Astrocyte (in vitro differentiated cells and primary cell): ENCODE measurements at regions not wholly inside any gene's neighbourhood (a gene's known extent, or its start where the extent isn't known, plus 50 kb on each side); places are given as distances from the start of the nearest gene placed in this dataset.

ENCODE experiments used
- DNase-seq: peaks from one replicate; pipeline ENCODE4 v3.0.0-alpha.2; 2010; ENCODE audit warnings: low read depth
- FAIRE-seq: peaks from 2 replicates; lab custom pipeline; 2011; peaks lifted over from hg19 to GRCh38; lab: Jason Lieb, UNC
- H2AFZ ChIP-seq: 2 replicates; pipeline ENCODE4 v1.6.0; 2012; ENCODE audit warnings: low read depth, low read length, inconsistent platforms
- H3K27ac ChIP-seq: 2 replicates; pipeline ENCODE4 v1.5.1; 2011; ENCODE audit warnings: low read depth, low read length, inconsistent platforms
- H3K27me3 ChIP-seq: 2 replicates; pipeline ENCODE4 v1.6.0; 2011; ENCODE audit warnings: low read length, inconsistent platforms; ENCODE audit not compliant: insufficient read depth
- H3K36me3 ChIP-seq: 2 replicates; pipeline ENCODE4 v1.5.1; 2011; ENCODE audit warnings: low read length, inconsistent platforms; ENCODE audit not compliant: insufficient read depth
- H3K4me1 ChIP-seq: 2 replicates; pipeline ENCODE4 v1.5.1; 2011; ENCODE audit warnings: low read length, inconsistent platforms; ENCODE audit not compliant: insufficient read depth
- H3K4me2 ChIP-seq: 2 replicates; pipeline ENCODE4 v1.6.0; 2012; ENCODE audit warnings: low read length, inconsistent platforms
- H3K4me3 ChIP-seq: 2 replicates; pipeline ENCODE4 v1.5.1; 2011; ENCODE audit warnings: low read depth, mild to moderate bottlenecking, low read length, inconsistent platforms; ENCODE audit not compliant: insufficient read depth
- H3K79me2 ChIP-seq: 2 replicates; pipeline ENCODE4 v1.6.0; 2012; ENCODE audit warnings: mild to moderate bottlenecking, low read length, inconsistent platforms; ENCODE audit not compliant: insufficient read depth
- H3K9ac ChIP-seq: 2 replicates; pipeline ENCODE4 v1.6.0; 2012; ENCODE audit warnings: mild to moderate bottlenecking, low read length, inconsistent platforms
- H3K9me3 ChIP-seq: 2 replicates; pipeline ENCODE4 v1.5.1; 2012; ENCODE audit warnings: low read depth, mild to moderate bottlenecking, low read length, inconsistent platforms; ENCODE audit not compliant: insufficient read depth
- H4K20me1 ChIP-seq: 2 replicates; pipeline ENCODE4 v1.6.0; 2012; ENCODE audit warnings: low read length, inconsistent platforms; ENCODE audit not compliant: insufficient read depth
- H3K27ac Mint-ChIP-seq: one replicate; pipeline ENCODE4 v1.8.0; 2021; ENCODE audit warnings: mild to moderate bottlenecking, mixed read lengths; ENCODE audit not compliant: unreplicated experiment
- H3K27me3 Mint-ChIP-seq: one replicate; pipeline ENCODE4 v1.8.0; 2021; ENCODE audit warnings: low read depth, mixed read lengths; ENCODE audit not compliant: unreplicated experiment
- H3K36me3 Mint-ChIP-seq: one replicate; pipeline ENCODE4 v1.8.0; 2021; ENCODE audit warnings: low read depth, mixed read lengths; ENCODE audit not compliant: unreplicated experiment
- H3K4me1 Mint-ChIP-seq: one replicate; pipeline ENCODE4 v1.8.0; 2021; ENCODE audit warnings: low read depth, mixed read lengths; ENCODE audit not compliant: unreplicated experiment
- H3K4me3 Mint-ChIP-seq: one replicate; pipeline ENCODE4 v1.8.0; 2021; ENCODE audit warnings: mild to moderate bottlenecking, moderate library complexity, mixed read lengths; ENCODE audit not compliant: unreplicated experiment
- H3K9me3 Mint-ChIP-seq: one replicate; pipeline ENCODE4 v1.8.0; 2021; ENCODE audit warnings: mild to moderate bottlenecking, mixed read lengths; ENCODE audit not compliant: unreplicated experiment
- EZH2 ChIP-seq: IDR thresholded peaks from 2 replicates; pipeline ENCODE4 v1.6.1; 2012; ENCODE audit warnings: mild to moderate bottlenecking, low read length, inconsistent platforms; ENCODE audit not compliant: insufficient read depth
- TF ChIP-seq, protein P1 (sequence below): IDR thresholded peaks from 2 replicates; pipeline ENCODE4 v1.5.1; 2011; ENCODE audit warnings: low read depth, mild to moderate bottlenecking, inconsistent platforms, low read length, moderate library complexity; ENCODE audit not compliant: insufficient read depth

DNA sequence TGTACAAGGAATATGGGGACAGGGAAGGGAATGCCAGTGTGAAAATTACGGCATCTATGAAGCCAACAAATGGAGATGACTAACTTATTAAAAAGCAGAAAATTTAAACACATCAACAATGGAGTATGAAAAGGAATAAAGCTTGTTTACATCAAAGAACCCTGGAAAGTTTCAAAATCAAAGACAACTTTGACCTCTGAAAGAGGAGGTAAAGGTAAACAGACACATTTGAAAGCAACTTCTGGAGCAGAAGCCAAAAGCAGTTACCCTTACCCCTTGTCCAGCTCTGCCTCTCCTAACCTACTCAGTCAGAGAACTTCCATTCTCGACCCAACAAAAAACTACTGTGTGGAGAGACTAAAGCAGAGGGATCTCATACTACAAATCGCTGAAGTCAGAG, 184.3 kb downstream of the DUSP6 start:
- Histone ChIP-seq H3K36me3 (no peaks in the 10 kb centered on the region), H2AFZ (no peak overlapping the region), H3K27me3 (no peaks in the 10 kb centered on the region), H4K20me1 (no peaks in the 10 kb centered on the region), H3K79me2 (no peaks in the 10 kb centered on the region), H3K4me3 (no peak overlapping the region), H3K4me1 (peaks cover 13% of the 10 kb centered on the region), H3K4me2 (no peak overlapping the region), H3K9me3 (no peaks in the 10 kb centered on the region), H3K9ac (no peak overlapping the region), H3K27ac (no peak overlapping the region)
- FAIRE-seq (no peak), DNase-seq (no peak)
- H3K27ac Mint-ChIP-seq = no peak overlapping the region
- H3K9me3 Mint-ChIP-seq = no peaks in the 10 kb centered on the region
- H3K27me3 Mint-ChIP-seq = no peaks in the 10 kb centered on the region
- TF ChIP-seq EZH2 = no peak
- TF ChIP-seq, protein P1, sequence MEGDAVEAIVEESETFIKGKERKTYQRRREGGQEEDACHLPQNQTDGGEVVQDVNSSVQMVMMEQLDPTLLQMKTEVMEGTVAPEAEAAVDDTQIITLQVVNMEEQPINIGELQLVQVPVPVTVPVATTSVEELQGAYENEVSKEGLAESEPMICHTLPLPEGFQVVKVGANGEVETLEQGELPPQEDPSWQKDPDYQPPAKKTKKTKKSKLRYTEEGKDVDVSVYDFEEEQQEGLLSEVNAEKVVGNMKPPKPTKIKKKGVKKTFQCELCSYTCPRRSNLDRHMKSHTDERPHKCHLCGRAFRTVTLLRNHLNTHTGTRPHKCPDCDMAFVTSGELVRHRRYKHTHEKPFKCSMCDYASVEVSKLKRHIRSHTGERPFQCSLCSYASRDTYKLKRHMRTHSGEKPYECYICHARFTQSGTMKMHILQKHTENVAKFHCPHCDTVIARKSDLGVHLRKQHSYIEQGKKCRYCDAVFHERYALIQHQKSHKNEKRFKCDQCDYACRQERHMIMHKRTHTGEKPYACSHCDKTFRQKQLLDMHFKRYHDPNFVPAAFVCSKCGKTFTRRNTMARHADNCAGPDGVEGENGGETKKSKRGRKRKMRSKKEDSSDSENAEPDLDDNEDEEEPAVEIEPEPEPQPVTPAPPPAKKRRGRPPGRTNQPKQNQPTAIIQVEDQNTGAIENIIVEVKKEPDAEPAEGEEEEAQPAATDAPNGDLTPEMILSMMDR = no peak
- no peak overlapping the region for H3K4me3 Mint-ChIP-seq
- no peaks in the 10 kb centered on the region for H3K36me3 Mint-ChIP-seq
- no peaks in the 10 kb centered on the region for H3K4me1 Mint-ChIP-seq

DNA sequence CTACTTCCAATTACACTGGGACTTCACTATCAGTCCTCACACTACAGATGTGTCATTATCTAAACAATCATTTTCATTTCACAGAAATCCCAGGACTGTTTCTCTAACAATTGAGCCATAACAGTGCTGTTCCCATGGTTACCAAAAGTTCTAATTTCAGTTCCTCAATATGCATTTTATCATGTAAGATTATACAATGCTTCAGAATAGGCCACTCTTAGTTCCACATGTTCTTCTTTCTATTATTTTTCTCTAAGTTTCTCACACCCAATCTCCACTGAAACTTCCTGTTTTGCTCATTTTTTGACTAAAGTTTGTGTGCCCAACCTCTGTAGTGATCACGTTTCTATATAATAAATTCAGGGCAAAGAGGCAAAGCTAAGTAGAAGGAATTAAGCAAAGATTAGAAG, 185.8 kb downstream of the DUSP6 start:
- H2AFZ ChIP-seq = no peak overlapping the region
- Mint-ChIP-seq H3K36me3 (no peaks in the 10 kb centered on the region), H3K9me3 (no peaks in the 10 kb centered on the region), H3K4me3 (no peak overlapping the region), H3K27me3 (no peaks in the 10 kb centered on the region), H3K4me1 (no peaks in the 10 kb centered on the region), H3K27ac (no peak overlapping the region)
- peak overlapping the region; percentile 34 for H3K9ac ChIP-seq
- TF ChIP-seq, protein P1 = no peak
- no peak for TF ChIP-seq EZH2
- no peaks in the 10 kb centered on the region for H4K20me1 ChIP-seq
- H3K27me3 ChIP-seq = no peaks in the 10 kb centered on the region
- FAIRE-seq (peak; percentile 66), DNase-seq (peak; percentile 67)
- H3K79me2 ChIP-seq = no peaks in the 10 kb centered on the region
- peaks cover 22% of the 10 kb centered on the region for H3K4me1 ChIP-seq
- H3K4me2 ChIP-seq = peak overlapping the region; percentile 14
- no peak overlapping the region for H3K4me3 ChIP-seq
- H3K27ac ChIP-seq = peak overlapping the region; percentile 74
- no peaks in the 10 kb centered on the region for H3K9me3 ChIP-seq
- H3K36me3 ChIP-seq = no peaks in the 10 kb centered on the region

DNA sequence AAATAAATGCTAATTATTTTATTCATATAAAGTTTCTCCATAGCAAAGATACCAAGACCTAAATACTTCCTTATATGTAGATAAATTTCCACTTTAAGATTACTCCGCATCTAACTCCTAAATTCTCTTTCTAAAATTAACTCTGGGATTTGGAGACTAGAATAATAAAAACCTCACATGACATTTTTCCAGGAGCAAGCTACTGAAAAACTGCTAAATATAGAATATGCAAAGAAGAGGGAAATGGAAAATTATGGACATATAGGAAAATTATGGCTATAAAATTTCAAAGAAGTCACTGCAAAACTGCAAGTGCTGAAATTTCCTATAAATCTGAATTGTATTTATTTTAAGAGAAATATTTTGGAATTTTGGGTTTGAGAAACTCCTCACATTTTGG, 186.2 kb downstream of the DUSP6 start:
- Histone ChIP-seq H3K4me1 (peaks cover 26% of the 10 kb centered on the region), H3K9me3 (no peaks in the 10 kb centered on the region), H3K4me2 (no peak overlapping the region), H3K9ac (no peak overlapping the region), H3K79me2 (no peaks in the 10 kb centered on the region), H3K27me3 (no peaks in the 10 kb centered on the region), H4K20me1 (no peaks in the 10 kb centered on the region), H3K36me3 (no peaks in the 10 kb centered on the region), H3K4me3 (no peak overlapping the region), H3K27ac (peak overlapping the region; percentile 58), H2AFZ (no peak overlapping the region)
- H3K36me3 Mint-ChIP-seq = no peaks in the 10 kb centered on the region
- no peak for TF ChIP-seq EZH2
- TF ChIP-seq, protein P1 = no peak
- no peak for DNase-seq
- no peak overlapping the region for H3K27ac Mint-ChIP-seq
- no peaks in the 10 kb centered on the region for H3K27me3 Mint-ChIP-seq
- H3K9me3 Mint-ChIP-seq = no peaks in the 10 kb centered on the region
- no peaks in the 10 kb centered on the region for H3K4me1 Mint-ChIP-seq
- no peak for FAIRE-seq
- H3K4me3 Mint-ChIP-seq = no peak overlapping the region
